ENCODE measurements at regions not wholly inside any gene's neighbourhood (a gene's known extent, or its start where the extent isn't known, plus 50 kb on each side); places are given as distances from the start of the nearest gene placed in this dataset.

- no peak for TF ChIP-seq EZH2 (IDR thresholded peaks at IDR 0.05)
- TF ChIP-seq POLR2AphosphoS5 (IDR thresholded peaks at IDR 0.05; ENCODE audit: borderline replicate concordance, low read depth, low read length): no peak
- no peak for TF ChIP-seq FOXP2 (optimal IDR thresholded peaks at IDR 0.05; ENCODE audit: control extremely low read depth, extremely low read length, insufficient read depth)
Measured at GRCh38 chr1:191970116-191970515, 188.1 kb upstream of the RGS18 start.
